HG03469 (cell line): ENCODE measurements at regions not wholly inside any gene's neighbourhood (a gene's known extent, or its start where the extent isn't known, plus 50 kb on each side); places are given as distances from the start of the nearest gene placed in this dataset.

Experiments used
- ATAC-seq: cut with Tn5 transposase; IDR thresholded peaks from one replicate; pipeline ENCODE4 v1.9.1; 2021; ENCODE audit warnings: mild to moderate bottlenecking, moderate library complexity, moderate number of reproducible peaks; ENCODE audit not compliant: unreplicated experiment

- ATAC-seq, result no peak
Measured at GRCh38 chr3:62975566-62975965, 100.3 kb upstream of the CADPS start.

GRCh38 chr3:62981962-62982361, 106.7 kb upstream of the CADPS start:
- no peak for ATAC-seq

DNA sequence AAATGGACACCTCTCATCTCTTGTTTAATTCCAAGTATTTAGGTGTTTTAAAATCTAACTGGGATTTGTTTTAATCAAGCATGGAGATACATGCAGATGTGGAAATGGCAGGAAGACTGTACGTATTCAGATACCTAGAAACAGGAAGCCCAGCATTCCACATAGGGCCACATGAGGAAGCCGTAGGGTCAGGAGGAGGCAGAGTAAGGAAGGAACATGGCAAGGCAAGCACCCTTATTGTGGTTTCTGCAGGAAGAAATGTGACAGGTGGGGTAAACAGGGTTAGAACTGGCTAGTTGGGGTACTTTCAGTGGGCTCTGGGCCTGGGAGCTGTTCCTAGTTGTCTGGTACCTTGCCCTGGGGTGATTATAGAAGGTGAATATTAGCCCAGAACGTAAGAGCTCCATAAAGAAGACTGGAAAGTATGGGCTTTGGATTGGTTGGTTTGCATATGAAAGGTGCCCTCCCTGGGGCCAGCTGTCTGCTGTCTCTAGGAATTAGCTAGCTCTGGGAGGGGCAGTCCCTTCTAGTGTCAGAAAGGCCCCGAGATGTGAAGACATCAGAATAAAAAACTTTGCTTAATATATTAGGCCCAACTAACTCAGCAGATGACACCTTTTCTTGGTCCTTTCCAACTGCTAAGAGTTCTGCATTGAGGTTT, 107.7 kb upstream of the CADPS start:
- ATAC-seq, result no peak

DNA sequence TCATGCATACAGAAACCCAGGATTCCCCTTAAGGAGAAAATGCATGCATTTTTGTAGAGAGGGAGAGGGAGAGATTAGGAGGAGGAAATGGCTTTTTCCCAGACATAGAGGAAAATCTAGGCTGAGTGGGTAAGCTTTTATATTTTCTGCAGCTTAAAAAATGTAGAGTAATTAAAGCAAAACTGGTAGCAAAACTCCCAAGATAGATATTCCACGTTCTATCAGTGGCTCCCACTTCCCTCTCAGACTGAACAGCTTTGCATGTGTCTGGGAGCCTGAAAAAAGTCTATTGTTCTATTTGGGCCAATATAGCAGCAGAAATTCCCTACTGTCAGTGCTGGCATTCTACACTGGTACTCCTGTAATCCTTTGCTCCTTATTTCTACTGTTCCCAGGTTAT, 110.8 kb upstream of the CADPS start:
- ATAC-seq, result no peak

DNA sequence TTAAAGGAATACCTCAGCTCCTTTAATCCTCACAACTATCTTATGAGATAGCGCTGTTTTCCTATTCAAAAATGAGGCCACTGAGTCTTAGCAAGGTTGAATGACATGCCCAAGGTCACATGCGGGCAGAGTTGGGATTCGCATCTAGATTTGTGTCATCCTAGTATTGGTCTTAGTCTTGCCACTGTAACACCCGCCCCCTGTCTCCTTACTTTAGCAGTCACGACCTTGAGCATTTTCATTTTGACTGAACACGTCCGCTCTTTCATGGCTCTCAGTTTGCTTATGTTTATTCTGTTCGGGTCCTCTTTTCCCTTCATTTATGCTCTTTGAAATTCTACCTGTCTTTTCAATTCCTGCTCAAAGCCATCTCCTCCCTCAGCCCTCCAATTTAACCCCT, 112.5 kb upstream of the CADPS start:
- ATAC-seq, result no peak

GRCh38 chr3:62990704-62991413, 115.6 kb upstream of the CADPS start:
- no peak for ATAC-seq

DNA sequence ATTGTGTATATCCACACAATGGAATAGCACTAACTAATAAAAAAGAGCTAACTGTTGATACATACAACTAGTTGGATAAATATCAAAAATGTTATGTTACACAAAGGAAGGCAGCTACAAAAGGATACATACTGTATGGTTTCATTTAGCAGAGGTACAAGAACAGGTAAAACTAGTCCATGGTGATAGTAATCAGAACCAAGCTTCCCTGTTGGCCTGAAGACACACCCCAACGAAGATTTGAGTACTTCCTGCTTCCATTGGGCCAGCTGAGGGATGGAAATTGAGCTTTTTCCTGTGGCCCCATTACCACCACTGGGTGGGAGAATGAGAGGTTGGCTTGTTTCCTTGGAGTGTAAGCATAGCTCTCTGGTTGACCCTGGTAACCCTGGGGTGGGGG, 117.3 kb upstream of the CADPS start:
- no peak for ATAC-seq

- no peak for ATAC-seq
Measured at GRCh38 chr3:62995119-62995518, 119.9 kb upstream of the CADPS start.

DNA sequence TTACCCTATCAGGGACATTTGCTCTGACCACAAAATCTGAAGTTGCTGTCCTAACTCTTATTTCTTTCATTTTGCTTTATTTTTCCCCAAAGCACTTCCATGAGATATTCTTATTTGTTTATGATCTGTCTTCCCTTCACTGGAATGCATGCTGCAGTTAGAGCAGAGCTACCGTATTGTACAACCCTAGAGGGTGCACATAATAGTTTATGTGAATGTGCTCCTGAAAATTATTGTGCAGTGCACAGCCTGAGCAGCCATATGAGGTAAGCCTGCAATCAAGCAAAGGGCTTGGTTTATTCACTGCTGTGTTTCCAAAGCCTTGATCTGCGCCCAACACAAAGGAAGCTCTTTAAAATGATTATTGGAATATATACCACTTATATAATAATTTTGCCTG, 120.3 kb upstream of the CADPS start:
- no peak for ATAC-seq

DNA sequence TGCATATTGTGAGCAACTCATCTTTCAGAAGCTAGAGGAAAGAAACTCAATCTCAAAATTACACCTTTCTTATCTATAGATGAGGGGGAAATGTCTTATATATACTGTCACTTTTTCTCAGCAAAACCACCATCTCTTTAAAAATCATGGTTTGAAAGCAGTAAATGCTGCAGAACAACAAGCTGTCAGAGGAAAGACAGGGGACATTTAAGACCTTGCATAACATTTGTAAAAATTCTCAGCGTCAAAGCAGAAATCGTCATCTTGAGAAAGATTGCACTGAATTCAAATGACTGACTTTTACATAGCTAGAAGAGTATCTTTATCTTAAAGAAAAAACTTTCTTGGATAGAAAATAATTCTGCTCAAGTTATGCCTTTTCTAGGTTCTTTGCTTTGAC, 122.2 kb upstream of the CADPS start:
- no peak for ATAC-seq

GRCh38 chr3:62999158-62999557, 123.9 kb upstream of the CADPS start:
- ATAC-seq, result no peak

- ATAC-seq, result no peak
Measured at GRCh38 chr3:62999791-63000190, 124.6 kb upstream of the CADPS start.

- no peak for ATAC-seq
Measured at GRCh38 chr3:63004448-63004847, 129.2 kb upstream of the CADPS start.

DNA sequence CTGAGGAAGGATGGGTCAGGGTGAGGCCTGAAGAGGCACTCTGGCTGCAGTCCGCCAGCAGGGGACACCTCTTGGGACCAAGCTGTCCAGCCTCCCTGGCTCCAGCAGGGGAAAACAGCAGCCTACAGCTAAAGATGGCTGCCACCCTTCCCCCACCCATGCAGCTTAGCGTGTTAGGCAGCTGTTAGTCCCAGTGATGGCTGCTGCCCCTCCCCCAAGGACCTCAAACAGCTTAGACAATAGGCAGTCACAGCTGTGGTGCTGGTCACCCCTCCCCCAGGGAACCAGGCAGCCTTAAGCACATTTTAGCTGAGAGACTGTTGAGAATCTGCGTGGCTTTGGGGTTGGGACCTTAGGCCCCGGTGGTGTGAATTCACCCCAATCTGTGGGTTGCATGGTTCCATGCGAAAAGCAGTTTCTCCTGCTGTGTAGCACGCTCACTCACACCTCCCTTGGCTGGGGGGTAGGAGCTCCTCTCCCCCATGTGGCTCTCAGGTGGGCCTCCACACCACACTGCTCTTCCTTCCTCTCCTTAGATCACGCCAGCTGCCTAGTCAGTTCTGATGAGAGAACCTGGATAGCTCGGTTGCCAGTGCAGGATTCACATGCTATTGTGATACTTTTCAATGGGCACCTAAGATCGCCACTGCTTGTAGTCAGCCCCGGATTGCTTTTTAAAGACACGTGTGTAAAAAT, 140.5 kb upstream of the CADPS start:
- ATAC-seq, result no peak

DNA sequence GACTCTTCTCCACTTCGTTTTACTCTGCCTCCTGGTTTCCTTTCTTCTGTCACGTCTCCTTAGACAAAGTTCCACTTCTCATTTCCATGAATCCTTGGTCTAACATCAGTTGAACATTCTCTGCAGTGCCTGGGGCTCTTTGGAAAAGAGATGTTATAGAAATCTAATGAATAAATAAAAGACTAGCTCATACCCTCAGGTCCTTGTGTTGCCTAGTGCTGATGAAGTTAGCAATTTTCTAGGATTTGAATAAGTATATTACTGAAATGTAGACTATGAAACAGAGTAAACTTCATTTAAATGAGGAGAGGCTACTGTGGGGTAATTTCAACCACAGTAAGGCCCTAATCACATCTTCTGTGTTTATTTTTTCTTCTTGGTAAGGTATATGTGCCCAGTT, 146.9 kb upstream of the CADPS start:
- no peak for ATAC-seq

GRCh38 chr3:63026722-63027121, 151.5 kb upstream of the CADPS start:
- no peak for ATAC-seq

GRCh38 chr3:63029326-63029725, 154.1 kb upstream of the CADPS start:
- ATAC-seq, result no peak

- ATAC-seq, result no peak
Measured at GRCh38 chr3:63029921-63030320, 154.7 kb upstream of the CADPS start.

GRCh38 chr3:63030666-63031065, 155.4 kb upstream of the CADPS start:
- no peak for ATAC-seq

DNA sequence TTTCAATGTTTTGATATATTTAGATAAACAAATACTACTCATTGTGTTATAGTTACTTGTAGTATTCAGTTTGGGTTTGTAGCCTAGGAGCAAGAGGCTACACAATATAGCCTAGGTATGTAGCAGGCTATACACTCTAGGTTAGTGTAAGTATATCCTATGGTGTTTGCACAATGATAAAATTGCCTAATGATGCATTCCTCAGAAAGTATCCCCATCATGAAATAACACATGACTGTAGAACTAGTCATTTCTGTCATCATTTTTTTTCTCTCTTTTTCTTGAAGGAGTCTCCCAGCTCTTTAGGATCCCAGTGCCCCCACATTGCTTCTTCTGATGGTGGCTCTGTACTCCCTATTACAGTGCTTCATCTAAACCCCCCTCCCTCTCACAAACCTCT, 157.7 kb upstream of the CADPS start:
- ATAC-seq, result no peak

- ATAC-seq, result no peak
Measured at GRCh38 chr3:63034101-63034500, 158.9 kb upstream of the CADPS start.

GRCh38 chr3:63037116-63037515, 161.9 kb upstream of the CADPS start:
- ATAC-seq, result no peak
